AG04449 (cell line): ENCODE measurements at regions not wholly inside any gene's neighbourhood (a gene's known extent, or its start where the extent isn't known, plus 50 kb on each side); places are given as distances from the start of the nearest gene placed in this dataset.

Experiments used
- CTCF ChIA-PET: fragments of 350-600 bp; formaldehyde crosslinking; extraction: SDS; loops from one replicate; lab custom pipeline; 2021; ENCODE audit warnings: antibody characterized with exemption; lab: Yijun Ruan, JAX
- POLR2A ChIA-PET: fragments of 400-600, 350-600 bp; formaldehyde crosslinking; extraction: SDS; loops from one replicate; lab custom pipeline; 2020; ENCODE audit warnings: antibody characterized with exemption, inconsistent platforms; lab: Yijun Ruan, JAX
- DNase-seq: peaks from one replicate; pipeline ENCODE4 v3.0.0-alpha.2; 2010; ENCODE audit warnings: low read depth, low spot score
- H3K4me3 ChIP-seq: 2 replicates; pipeline ENCODE4 v1.5.1; 2011; ENCODE audit warnings: low read depth, mild to moderate bottlenecking, control low read depth, low read length
- TF ChIP-seq, protein P1 (sequence below): IDR thresholded peaks from one replicate; pipeline ENCODE4 v1.5.1; 2011; ENCODE audit warnings: mild to moderate bottlenecking, moderate library complexity, low read length, control low read depth, inconsistent platforms; ENCODE audit not compliant: insufficient read depth; ENCODE audit errors: missing control alignments

DNA sequence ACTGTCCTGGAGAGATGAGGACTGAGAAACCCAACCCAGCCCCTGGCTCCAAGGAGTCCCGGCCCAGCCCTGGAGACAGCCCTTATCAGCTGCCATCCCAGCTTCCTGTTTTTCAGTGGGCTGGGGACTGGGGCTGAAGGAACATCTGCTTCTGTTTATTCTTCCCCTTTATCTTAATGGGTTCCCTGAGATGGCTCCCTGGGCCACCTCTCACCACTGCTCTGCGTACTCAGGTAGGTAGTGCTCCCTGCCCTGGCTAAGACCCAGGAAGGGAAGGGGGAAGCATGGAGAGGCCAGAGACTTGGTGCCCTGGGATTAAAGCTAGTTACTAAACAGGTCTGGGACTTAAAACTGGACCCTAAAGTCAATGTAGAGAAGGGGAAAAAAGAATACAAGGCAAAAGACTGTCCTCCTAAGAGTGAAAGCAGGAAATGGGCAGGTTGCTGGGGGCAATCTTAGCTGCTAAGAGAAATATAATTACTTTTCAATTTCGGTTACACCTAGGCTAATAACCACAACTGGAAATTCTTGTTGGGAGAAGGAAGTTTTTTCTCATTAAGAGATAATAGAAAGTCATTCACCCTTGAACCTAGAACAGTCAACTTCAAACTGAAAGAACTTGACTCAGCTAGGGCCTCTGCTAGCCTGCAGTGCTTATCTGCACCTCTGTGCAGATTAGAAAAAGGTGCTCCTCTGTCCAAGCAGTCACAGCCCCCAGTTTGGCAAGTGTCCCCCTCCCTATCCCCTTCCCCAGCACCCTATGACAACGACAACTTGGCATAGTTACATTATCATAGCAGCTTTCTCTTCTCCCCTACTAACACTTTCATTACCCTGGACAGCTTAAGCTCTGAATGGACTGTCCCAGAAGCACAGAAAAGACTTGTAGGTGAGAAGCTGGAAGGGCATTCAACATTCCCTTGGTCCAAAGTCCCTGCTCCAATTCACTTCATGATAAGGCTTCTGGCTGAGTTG is 65.6 kb upstream of the KDM7A start:
- POLR2A ChIA-PET: no interaction called here
- no peak overlapping the region for H3K4me3 ChIP-seq

GRCh38 chr7:140239653-140239935 is 62.8 kb upstream of the KDM7A start:
- ChIA-PET CTCF (no interaction called here), POLR2A (no interaction called here)
- DNase-seq: no peak
- TF ChIP-seq, protein P1, sequence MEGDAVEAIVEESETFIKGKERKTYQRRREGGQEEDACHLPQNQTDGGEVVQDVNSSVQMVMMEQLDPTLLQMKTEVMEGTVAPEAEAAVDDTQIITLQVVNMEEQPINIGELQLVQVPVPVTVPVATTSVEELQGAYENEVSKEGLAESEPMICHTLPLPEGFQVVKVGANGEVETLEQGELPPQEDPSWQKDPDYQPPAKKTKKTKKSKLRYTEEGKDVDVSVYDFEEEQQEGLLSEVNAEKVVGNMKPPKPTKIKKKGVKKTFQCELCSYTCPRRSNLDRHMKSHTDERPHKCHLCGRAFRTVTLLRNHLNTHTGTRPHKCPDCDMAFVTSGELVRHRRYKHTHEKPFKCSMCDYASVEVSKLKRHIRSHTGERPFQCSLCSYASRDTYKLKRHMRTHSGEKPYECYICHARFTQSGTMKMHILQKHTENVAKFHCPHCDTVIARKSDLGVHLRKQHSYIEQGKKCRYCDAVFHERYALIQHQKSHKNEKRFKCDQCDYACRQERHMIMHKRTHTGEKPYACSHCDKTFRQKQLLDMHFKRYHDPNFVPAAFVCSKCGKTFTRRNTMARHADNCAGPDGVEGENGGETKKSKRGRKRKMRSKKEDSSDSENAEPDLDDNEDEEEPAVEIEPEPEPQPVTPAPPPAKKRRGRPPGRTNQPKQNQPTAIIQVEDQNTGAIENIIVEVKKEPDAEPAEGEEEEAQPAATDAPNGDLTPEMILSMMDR: no peak
- no peak overlapping the region for H3K4me3 ChIP-seq

More for the DNA sequence above, 65.6 kb upstream of the KDM7A start:
- no peak for DNase-seq
- TF ChIP-seq, protein P1: no peak
- CTCF ChIA-PET: no interaction called here

DNA sequence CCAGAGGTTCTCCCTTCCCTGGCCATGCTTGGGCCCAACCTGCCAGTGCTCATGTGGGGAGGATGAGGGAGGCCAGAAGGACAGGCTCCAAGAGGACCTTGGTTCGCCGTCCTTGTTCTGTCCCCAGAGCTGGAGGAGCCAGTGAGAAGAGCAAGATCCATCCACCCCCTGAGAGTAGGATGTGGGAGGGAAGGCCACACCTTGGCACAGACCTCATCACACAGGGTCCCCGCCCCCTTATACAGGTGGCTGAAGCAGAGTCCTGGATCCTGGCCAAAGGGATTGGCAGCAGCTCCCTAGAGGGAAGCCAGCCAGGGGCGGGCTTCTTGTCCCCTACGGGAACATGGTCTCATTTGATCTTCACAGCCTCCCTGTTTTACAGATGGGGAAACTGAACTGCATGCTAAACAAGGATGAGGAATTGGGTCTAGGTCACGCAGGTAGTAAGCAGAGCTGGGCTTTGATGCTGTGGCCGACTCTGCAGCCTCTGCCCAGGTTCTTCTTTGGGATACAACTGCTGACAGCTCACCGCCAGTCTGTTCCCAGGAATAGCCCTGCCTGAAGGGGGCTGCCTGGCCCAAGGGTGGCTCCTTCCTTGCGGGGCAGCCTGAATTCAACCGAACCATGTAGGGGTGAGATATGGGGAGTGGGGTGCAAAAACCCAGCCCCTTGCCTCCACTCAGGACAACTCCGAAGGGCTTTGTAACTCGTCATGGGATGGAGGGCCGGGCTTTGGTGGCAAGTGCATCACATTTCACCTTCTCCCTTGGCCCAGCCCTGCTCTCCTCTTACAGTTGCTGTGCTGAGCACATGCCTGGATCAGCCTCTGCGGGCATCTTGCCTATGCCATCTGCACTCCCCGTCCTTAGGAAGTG is 62.2 kb upstream of the KDM7A start:
- POLR2A ChIA-PET: no interaction called here
- CTCF ChIA-PET: no interaction called here
- DNase-seq: no peak

DNA sequence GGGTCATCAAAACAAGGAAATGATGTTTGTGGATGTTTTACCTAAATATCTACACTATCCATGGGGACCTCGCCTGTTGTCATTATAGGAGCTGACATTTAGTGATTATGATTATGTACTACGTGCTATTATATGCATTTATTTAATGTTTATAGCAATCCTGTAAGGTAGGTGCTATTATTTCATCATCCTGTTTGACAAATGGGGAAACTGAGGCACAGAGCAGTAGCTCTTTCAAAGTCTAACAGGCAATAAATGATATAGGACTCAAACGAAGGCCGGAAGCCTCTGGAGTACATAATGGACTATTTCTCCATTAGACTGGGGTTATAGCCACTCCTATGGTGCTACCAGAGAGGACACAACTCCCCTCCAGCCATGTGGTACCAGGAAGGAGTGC is 60.6 kb upstream of the KDM7A start:
- ChIA-PET POLR2A (no interaction called here), CTCF (interaction anchor here (1.4 kb wide), 1 partner anchor 10 kb away, joined by 3 read pairs; no protein-coding TSS in a partner anchor)
- TF ChIP-seq, protein P1: no peak
- no peak for DNase-seq
- H3K4me3 ChIP-seq: no peak overlapping the region

More for the DNA sequence above, 62.2 kb upstream of the KDM7A start:
- H3K4me3 ChIP-seq: no peak overlapping the region
- TF ChIP-seq, protein P1: no peak

DNA sequence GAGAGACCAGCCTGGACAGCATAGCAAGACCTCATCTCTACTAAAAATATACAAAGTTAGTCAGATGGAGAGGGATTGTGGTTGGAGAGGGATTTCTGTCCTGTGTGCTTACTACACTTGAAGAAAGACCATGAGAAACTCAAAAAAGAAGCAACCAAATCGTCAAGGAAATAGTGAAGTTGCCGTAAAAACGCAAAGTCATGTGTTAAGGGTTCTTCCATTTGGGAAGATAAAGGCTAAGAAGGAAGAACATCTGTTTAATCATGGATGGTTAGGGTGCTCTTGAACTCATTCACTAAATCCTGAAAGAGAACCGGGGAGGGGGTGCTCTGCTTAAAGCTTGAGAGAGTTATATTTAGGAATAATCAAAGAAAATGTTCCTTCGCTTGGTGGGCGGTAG is 59.8 kb upstream of the KDM7A start:
- no peak overlapping the region for H3K4me3 ChIP-seq
- no peak for DNase-seq
- TF ChIP-seq, protein P1: no peak
- POLR2A ChIA-PET: no interaction called here
- CTCF ChIA-PET: interaction anchor here (1.4 kb wide), 1 partner anchor 9 kb away, joined by 3 read pairs; no protein-coding TSS in a partner anchor

GRCh38 chr7:140235114-140235513 is 58.3 kb upstream of the KDM7A start:
- DNase-seq: no peak
- H3K4me3 ChIP-seq: no peak overlapping the region
- ChIA-PET POLR2A (no interaction called here), CTCF (no interaction called here)
- TF ChIP-seq, protein P1: no peak
